ENCODE measurements at regions not wholly inside any gene's neighbourhood (a gene's known extent, or its start where the extent isn't known, plus 50 kb on each side); places are given as distances from the start of the nearest gene placed in this dataset.
"Not testable (repeated sequence)": the region's sequence is repeated elsewhere in the genome, so short reads cannot be mapped to it uniquely, and the experiment has no call there.

GRCh38 chr6:168177103-168177891, 98.3 kb upstream of the FRMD1 start:
- no peak for DNase-seq (ENCODE audit: low spot score)

- DNase-seq (ENCODE audit: low spot score) = no peak
Observed at GRCh38 chr6:168171673-168172353, 92.8 kb upstream of the FRMD1 start.

GRCh38 chr6:168170841-168171601, 92.0 kb upstream of the FRMD1 start:
- DNase-seq (ENCODE audit: low spot score) = no peak

- DNase-seq (ENCODE audit: low spot score) = no peak
Observed at GRCh38 chr6:168169624-168170023, 90.6 kb upstream of the FRMD1 start.

GRCh38 chr6:168168936-168169335, 89.9 kb upstream of the FRMD1 start:
- DNase-seq (ENCODE audit: low spot score) = not testable (repeated sequence)

- not testable (repeated sequence) for DNase-seq (ENCODE audit: low spot score)
Observed at GRCh38 chr6:168168330-168168729, 89.3 kb upstream of the FRMD1 start.

- no peak for DNase-seq (ENCODE audit: low spot score)
Observed at GRCh38 chr6:168167431-168168315, 88.7 kb upstream of the FRMD1 start.

GRCh38 chr6:168166627-168167026, 87.6 kb upstream of the FRMD1 start:
- DNase-seq (ENCODE audit: low spot score) = no peak

GRCh38 chr6:168165891-168166290, 86.9 kb upstream of the FRMD1 start:
- DNase-seq (ENCODE audit: low spot score) = peak; percentile 67

- peak; percentile 80 for DNase-seq (ENCODE audit: low spot score)
Observed at GRCh38 chr6:168165373-168165772, 86.4 kb upstream of the FRMD1 start.

- DNase-seq (ENCODE audit: low spot score) = no peak
Observed at GRCh38 chr6:168164462-168165061, 85.5 kb upstream of the FRMD1 start.

- no peak for DNase-seq (ENCODE audit: low spot score)
Observed at GRCh38 chr6:168163096-168163731, 84.2 kb upstream of the FRMD1 start.

- DNase-seq (ENCODE audit: low spot score) = no peak
Observed at GRCh38 chr6:168162366-168162765, 83.4 kb upstream of the FRMD1 start.

GRCh38 chr6:168161371-168161750, 82.3 kb upstream of the FRMD1 start:
- no peak for DNase-seq (ENCODE audit: low spot score)

GRCh38 chr6:168160506-168161370, 81.7 kb upstream of the FRMD1 start:
- no peak for DNase-seq (ENCODE audit: low spot score)

GRCh38 chr6:168159506-168159905, 80.5 kb upstream of the FRMD1 start:
- no peak for DNase-seq (ENCODE audit: low spot score)

- no peak for DNase-seq (ENCODE audit: low spot score)
Observed at GRCh38 chr6:168158980-168159349, 80.0 kb upstream of the FRMD1 start.

- DNase-seq (ENCODE audit: low spot score) = no peak
Observed at GRCh38 chr6:168158213-168158979, 79.4 kb upstream of the FRMD1 start.
